SK-N-MC (cell line): ENCODE measurements at regions not wholly inside any gene's neighbourhood (a gene's known extent, or its start where the extent isn't known, plus 50 kb on each side); places are given as distances from the start of the nearest gene placed in this dataset.

Source experiments
- DNase-seq: peaks from one replicate; pipeline ENCODE4 v3.0.0-alpha.2; 2011; ENCODE audit warnings: low read depth, low spot score
- H3K27ac ChIP-seq: fragments of 200-600 bp; sonication (generic); 2 replicates; pipeline ENCODE4 v1.5.1; 2016; ENCODE audit warnings: mixed run types
- H3K36me3 ChIP-seq: fragments of 200-600 bp; sonication (generic); 2 replicates; pipeline ENCODE4 v1.6.1; 2017; ENCODE audit warnings: antibody characterized with exemption, low read length, mixed read lengths; ENCODE audit not compliant: insufficient read depth
- H3K4me3 ChIP-seq: fragments of 200-600 bp; sonication (generic); 2 replicates; pipeline ENCODE4 v1.5.1; 2016
- H3K9ac ChIP-seq: fragments of 200-600 bp; sonication (generic); 2 replicates; pipeline ENCODE4 v1.8.0; 2017; ENCODE audit warnings: mixed run types, mixed read lengths; ENCODE audit not compliant: insufficient read length
- H3K9me3 ChIP-seq: fragments of 200-600 bp; sonication (generic); 2 replicates; pipeline ENCODE4 v1.6.1; 2017; ENCODE audit warnings: low read depth, mild to moderate bottlenecking, antibody characterized with exemption, low read length, moderate library complexity, mixed read lengths
- EZH2 ChIP-seq: fragments of 200-600 bp; sonication (generic); IDR thresholded peaks from one replicate; pipeline ENCODE4 v1.6.1; 2017; ENCODE audit warnings: antibody characterized with exemption
- FOXP2 ChIP-seq: optimal IDR thresholded peaks from 2 replicates; pipeline ENCODE3; 2011; ENCODE audit warnings: mild to moderate bottlenecking, moderate library complexity; ENCODE audit not compliant: insufficient read depth; ENCODE audit errors: extremely low read length, control extremely low read depth
- POLR2AphosphoS5 ChIP-seq: IDR thresholded peaks from 2 replicates; pipeline ENCODE4 v1.6.1; 2012; ENCODE audit warnings: mild to moderate bottlenecking, low read depth, low read length, borderline replicate concordance

DNA sequence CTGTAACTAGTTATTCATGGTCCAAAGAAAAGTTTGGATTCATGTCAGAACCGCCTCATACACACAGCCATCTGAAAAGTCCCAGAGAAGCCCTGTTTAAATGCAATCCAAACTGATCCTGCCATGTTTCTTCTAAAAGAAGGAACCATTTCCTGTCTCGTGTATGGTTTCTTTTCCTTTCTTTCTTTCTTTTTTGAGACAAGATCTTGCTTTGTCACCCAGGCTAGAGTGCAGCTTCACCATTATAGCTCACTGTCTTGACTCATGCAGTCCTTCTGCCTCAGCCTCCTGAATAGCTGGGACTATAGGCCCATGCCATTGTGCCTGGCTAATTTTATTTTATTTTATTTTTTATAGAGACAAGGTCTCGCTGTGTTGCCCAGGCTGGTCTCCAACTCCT lies 77.4 kb upstream of the NSMCE3 start:
- H3K27ac ChIP-seq = no peak overlapping the region
- H3K9ac ChIP-seq = no peak overlapping the region
- DNase-seq = no peak
- TF ChIP-seq POLR2AphosphoS5 (no peak), EZH2 (no peak), FOXP2 (no peak)
- H3K4me3 ChIP-seq = no peak overlapping the region
- H3K36me3 ChIP-seq = no peaks in the 10 kb centered on the region
- no peaks in the 10 kb centered on the region for H3K9me3 ChIP-seq

DNA sequence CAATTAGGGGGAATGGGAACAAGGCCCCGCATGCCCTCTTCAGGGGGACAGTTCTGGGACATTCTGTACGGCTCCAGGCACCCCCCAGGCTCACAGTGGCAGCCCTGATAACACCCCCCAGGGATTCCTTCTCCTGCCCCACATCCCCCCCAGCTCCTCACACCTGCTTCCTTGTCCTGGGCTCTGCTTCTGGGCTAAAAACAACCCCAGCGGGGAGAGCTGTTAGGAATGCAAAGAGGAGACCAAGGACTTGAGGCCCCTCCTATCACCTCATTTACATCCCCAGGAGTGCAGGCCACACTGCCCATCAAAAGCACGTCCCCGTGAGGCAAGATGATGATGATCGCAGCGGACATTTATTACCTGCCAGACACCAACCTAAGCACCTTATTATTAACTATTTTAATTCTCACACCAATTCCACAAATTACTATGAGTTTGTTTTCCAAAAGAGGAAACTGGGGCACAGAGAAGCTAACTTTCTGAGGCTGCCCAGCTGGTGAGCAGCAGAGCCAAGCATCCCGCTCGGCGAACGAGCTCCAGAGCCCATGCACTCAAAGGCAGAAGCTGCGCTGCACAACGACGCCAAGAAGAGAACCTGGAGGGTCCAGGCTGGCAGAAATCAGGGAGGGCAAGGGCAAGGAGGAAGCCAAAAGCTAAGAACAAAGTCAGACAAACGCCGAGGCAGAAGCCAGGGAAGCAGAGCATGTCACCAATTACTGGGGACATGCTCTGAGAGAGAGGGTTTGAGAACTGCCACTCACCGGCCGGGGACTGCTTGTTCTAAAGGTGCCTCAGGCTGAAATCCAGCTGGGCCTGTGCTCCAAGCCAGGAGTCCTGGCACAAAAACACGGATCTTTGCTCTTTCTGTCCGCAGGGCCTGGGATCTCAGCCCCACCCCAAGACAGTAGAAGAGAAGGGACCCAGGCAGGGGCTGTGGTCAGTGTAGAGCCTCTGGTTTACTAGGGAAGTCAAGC lies 76.2 kb upstream of the NSMCE3 start:
- H3K4me3 ChIP-seq = no peak overlapping the region
- H3K36me3 ChIP-seq = no peaks in the 10 kb centered on the region
- no peak for DNase-seq
- TF ChIP-seq POLR2AphosphoS5 (no peak), EZH2 (no peak), FOXP2 (no peak)
- H3K9ac ChIP-seq = no peak overlapping the region
- H3K27ac ChIP-seq = no peak overlapping the region
- H3K9me3 ChIP-seq = no peaks in the 10 kb centered on the region

DNA sequence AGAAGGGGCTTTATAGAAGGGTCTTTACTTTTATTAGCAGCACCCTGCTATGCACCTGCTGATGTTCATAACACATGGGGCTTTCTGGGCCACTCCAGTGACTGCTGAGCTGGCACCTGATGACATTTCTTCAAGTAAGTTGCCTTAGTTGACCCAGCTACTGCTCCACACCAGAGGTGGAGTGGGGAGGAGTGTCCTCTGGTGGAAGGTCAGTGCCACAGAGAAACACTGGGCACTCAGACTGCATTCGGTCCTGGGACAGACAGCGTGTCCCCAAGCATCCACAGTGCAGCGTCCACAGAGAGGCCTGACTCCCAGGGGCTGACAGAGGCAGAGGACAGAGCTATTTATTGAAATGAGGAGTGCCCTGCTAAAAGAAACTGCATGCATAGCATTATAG lies 74.9 kb upstream of the NSMCE3 start:
- TF ChIP-seq EZH2 (no peak), FOXP2 (no peak), POLR2AphosphoS5 (no peak)
- Histone ChIP-seq H3K36me3 (no peaks in the 10 kb centered on the region), H3K27ac (no peak overlapping the region), H3K9ac (no peak overlapping the region), H3K4me3 (no peak overlapping the region), H3K9me3 (no peaks in the 10 kb centered on the region)
- DNase-seq = no peak

DNA sequence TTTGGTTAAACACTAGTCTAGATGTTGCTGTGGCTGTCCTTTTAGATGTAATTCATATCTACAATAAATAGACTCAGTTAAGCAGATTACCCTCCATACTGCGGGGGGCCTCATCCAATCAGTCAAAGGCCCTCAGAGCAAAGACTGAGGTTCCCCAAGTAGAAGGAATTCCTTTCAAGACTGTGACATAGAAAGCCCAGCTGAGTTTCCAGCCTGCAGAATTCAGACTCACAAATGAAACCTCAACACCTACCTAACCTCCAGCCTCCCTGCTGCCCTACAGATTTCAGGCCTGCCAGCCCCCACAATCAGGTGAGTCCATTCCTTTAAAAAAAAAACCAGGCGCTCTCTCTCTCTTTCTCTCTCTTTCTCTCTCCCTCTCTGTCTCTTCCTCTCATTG lies 73.6 kb upstream of the NSMCE3 start:
- DNase-seq = no peak
- H3K4me3 ChIP-seq = no peak overlapping the region
- H3K9ac ChIP-seq = no peak overlapping the region
- H3K36me3 ChIP-seq = no peaks in the 10 kb centered on the region
- H3K27ac ChIP-seq = no peak overlapping the region
- no peak for TF ChIP-seq POLR2AphosphoS5
- TF ChIP-seq FOXP2 = no peak
- no peak for TF ChIP-seq EZH2
- H3K9me3 ChIP-seq = no peaks in the 10 kb centered on the region

GRCh38 chr15:29342201-29342600 lies 72.6 kb upstream of the NSMCE3 start:
- H3K4me3 ChIP-seq = no peak overlapping the region
- no peak overlapping the region for H3K27ac ChIP-seq
- TF ChIP-seq POLR2AphosphoS5 = no peak
- no peak for TF ChIP-seq EZH2
- no peak for TF ChIP-seq FOXP2
- H3K36me3 ChIP-seq = no peaks in the 10 kb centered on the region
- no peak for DNase-seq
- H3K9ac ChIP-seq = no peak overlapping the region
- H3K9me3 ChIP-seq = no peaks in the 10 kb centered on the region

DNA sequence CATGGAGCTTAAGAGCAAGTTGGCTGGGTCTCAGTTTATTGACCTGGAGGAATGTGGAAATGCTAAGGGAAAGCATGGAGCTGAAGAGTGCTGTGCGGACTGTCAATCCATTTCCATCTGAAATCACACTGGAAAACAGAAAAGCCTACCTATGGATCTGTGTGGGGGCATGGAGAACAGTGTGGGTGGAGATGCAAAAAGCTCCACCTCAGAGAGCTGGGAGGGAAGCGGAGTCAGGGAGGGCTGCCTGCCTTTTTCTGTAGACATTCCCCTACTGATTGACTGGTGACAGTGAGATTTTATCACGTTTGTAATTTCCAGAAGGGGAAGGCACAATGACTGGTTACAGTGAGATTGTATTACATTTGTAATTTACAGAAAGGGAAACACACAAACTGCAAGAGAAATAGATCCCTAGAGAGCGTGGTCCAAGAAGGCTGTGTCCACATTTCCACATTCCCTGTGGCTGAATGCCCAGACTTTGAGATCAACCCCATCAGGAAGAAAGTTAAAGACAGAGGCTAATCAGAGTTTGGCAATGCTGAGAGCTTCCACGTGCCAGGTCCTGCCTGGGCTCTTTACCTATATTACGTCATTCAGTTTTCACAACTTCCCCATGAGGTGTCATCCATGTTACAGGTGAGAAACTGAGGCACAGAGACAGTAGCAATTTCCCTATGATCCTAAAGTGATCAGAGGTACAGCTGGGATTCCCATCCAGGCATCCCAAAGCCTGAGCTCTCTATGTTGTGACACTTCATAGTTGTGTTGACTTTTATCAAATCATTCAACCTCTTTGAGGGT lies 67.7 kb upstream of the NSMCE3 start:
- H3K9ac ChIP-seq = no peak overlapping the region
- no peak for DNase-seq
- no peaks in the 10 kb centered on the region for H3K9me3 ChIP-seq
- TF ChIP-seq POLR2AphosphoS5 (no peak), EZH2 (no peak)
- no peak overlapping the region for H3K4me3 ChIP-seq
- H3K27ac ChIP-seq = no peak overlapping the region
- H3K36me3 ChIP-seq = no peaks in the 10 kb centered on the region

- no peak overlapping the region for H3K9ac ChIP-seq
- H3K36me3 ChIP-seq = no peaks in the 10 kb centered on the region
- no peaks in the 10 kb centered on the region for H3K9me3 ChIP-seq
- no peak overlapping the region for H3K27ac ChIP-seq
- DNase-seq = no peak
- no peak for TF ChIP-seq EZH2
- TF ChIP-seq POLR2AphosphoS5 = no peak
- no peak for TF ChIP-seq FOXP2
- no peak overlapping the region for H3K4me3 ChIP-seq
Observed at GRCh38 chr15:29334544-29334943, 64.9 kb upstream of the NSMCE3 start.

- DNase-seq = no peak
- Histone ChIP-seq H3K9ac (no peak overlapping the region), H3K9me3 (no peaks in the 10 kb centered on the region), H3K36me3 (no peaks in the 10 kb centered on the region), H3K27ac (no peak overlapping the region), H3K4me3 (no peak overlapping the region)
- TF ChIP-seq FOXP2 (no peak), EZH2 (no peak), POLR2AphosphoS5 (no peak)
Observed at GRCh38 chr15:29333261-29333660, 63.6 kb upstream of the NSMCE3 start.

- TF ChIP-seq FOXP2 = no peak
- TF ChIP-seq POLR2AphosphoS5 = no peak
- TF ChIP-seq EZH2 = no peak
- Histone ChIP-seq H3K9ac (no peak overlapping the region), H3K9me3 (no peaks in the 10 kb centered on the region), H3K4me3 (no peak overlapping the region), H3K36me3 (no peaks in the 10 kb centered on the region), H3K27ac (no peak overlapping the region)
- no peak for DNase-seq
Observed at GRCh38 chr15:29331669-29332068, 62.0 kb upstream of the NSMCE3 start.
